ENCODE measurements at regions not wholly inside any gene's neighbourhood (a gene's known extent, or its start where the extent isn't known, plus 50 kb on each side); places are given as distances from the start of the nearest gene placed in this dataset.

- Mint-ChIP-seq H3K27ac (ENCODE audit: unreplicated experiment) (no peak overlapping the region), H3K9me3 (ENCODE audit: unreplicated experiment) (peaks cover 11% of the 10 kb centered on the region), H3K27me3 (ENCODE audit: insufficient read depth, unreplicated experiment) (no peaks in the 10 kb centered on the region), H3K4me1 (ENCODE audit: low read depth, unreplicated experiment) (peaks cover 18% of the 10 kb centered on the region), H3K36me3 (ENCODE audit: insufficient read depth, unreplicated experiment) (no peaks in the 10 kb centered on the region), H3K4me3 (ENCODE audit: unreplicated experiment) (no peak overlapping the region)
- intact Hi-C loops (cut with micrococcal nuclease; ENCODE audit: unreplicated experiment) = no loop called here
- Histone ChIP-seq H3K4me1 (peaks cover 27% of the 10 kb centered on the region), H3K36me3 (ENCODE audit: control insufficient read depth, insufficient read depth, low read length) (no peaks in the 10 kb centered on the region), H3K27me3 (replicated peaks; ENCODE audit: control insufficient read depth, insufficient read depth, low read length) (no peaks in the 10 kb centered on the region), H3K4me3 (ENCODE audit: low read depth, low read length) (no peak overlapping the region), H3K9me3 (no peaks in the 10 kb centered on the region)
- CTCF ChIA-PET = no interaction called here
- POLR2A ChIA-PET = no interaction called here
- TF ChIP-seq CTCF (IDR thresholded peaks at IDR 0.05; ENCODE audit: insufficient read depth in 1 of 2, low read depth in 1 of 2, low read length in 1 of 2, severe bottlenecking in 1 of 2, unreplicated experiment in 1 of 2) = no peak
- BruUV-seq (replicated peaks) = no TSS peak
- no peak for DNase-seq
Measured at GRCh38 chr14:31964490-31964889, 112.6 kb upstream of the ARHGAP5 start.

GRCh38 chr14:31965071-31965734, 111.9 kb upstream of the ARHGAP5 start:
- Histone ChIP-seq H3K9me3 (peaks cover 4% of the 10 kb centered on the region; the same call in 1 of the 2 replicates), H3K27me3 (replicated peaks; ENCODE audit: control insufficient read depth, insufficient read depth, low read length) (no peaks in the 10 kb centered on the region), H3K4me1 (peaks cover 30% of the 10 kb centered on the region), H3K36me3 (ENCODE audit: control insufficient read depth, insufficient read depth, low read length) (no peaks in the 10 kb centered on the region), H3K4me3 (ENCODE audit: low read depth, low read length) (no peak overlapping the region)
- no peak for TF ChIP-seq CTCF (IDR thresholded peaks at IDR 0.05; ENCODE audit: insufficient read depth in 1 of 2, low read depth in 1 of 2, low read length in 1 of 2, severe bottlenecking in 1 of 2, unreplicated experiment in 1 of 2)
- POLR2A ChIA-PET = no interaction called here
- BruUV-seq (replicated peaks) = no TSS peak
- no peak for DNase-seq
- CTCF ChIA-PET = no interaction called here
- Mint-ChIP-seq H3K36me3 (ENCODE audit: insufficient read depth, unreplicated experiment) (no peaks in the 10 kb centered on the region), H3K4me3 (ENCODE audit: unreplicated experiment) (no peak overlapping the region), H3K27me3 (ENCODE audit: insufficient read depth, unreplicated experiment) (no peaks in the 10 kb centered on the region), H3K27ac (ENCODE audit: unreplicated experiment) (no peak overlapping the region), H3K9me3 (ENCODE audit: unreplicated experiment) (peaks cover 9% of the 10 kb centered on the region), H3K4me1 (ENCODE audit: low read depth, unreplicated experiment) (peaks cover 21% of the 10 kb centered on the region)
- intact Hi-C loops (cut with micrococcal nuclease; ENCODE audit: unreplicated experiment) = no loop called here

- Mint-ChIP-seq H3K4me3 (ENCODE audit: unreplicated experiment) (no peak overlapping the region), H3K9me3 (ENCODE audit: unreplicated experiment) (peaks cover 1% of the 10 kb centered on the region), H3K27ac (ENCODE audit: unreplicated experiment) (no peak overlapping the region), H3K27me3 (ENCODE audit: insufficient read depth, unreplicated experiment) (no peaks in the 10 kb centered on the region), H3K36me3 (ENCODE audit: insufficient read depth, unreplicated experiment) (no peaks in the 10 kb centered on the region), H3K4me1 (ENCODE audit: low read depth, unreplicated experiment) (peaks cover 21% of the 10 kb centered on the region)
- CTCF ChIA-PET = no interaction called here
- intact Hi-C loops (cut with micrococcal nuclease; ENCODE audit: unreplicated experiment) = no loop called here
- Histone ChIP-seq H3K9me3 (peaks cover 11% of the 10 kb centered on the region), H3K36me3 (ENCODE audit: control insufficient read depth, insufficient read depth, low read length) (no peaks in the 10 kb centered on the region), H3K4me1 (peaks cover 30% of the 10 kb centered on the region), H3K27me3 (replicated peaks; ENCODE audit: control insufficient read depth, insufficient read depth, low read length) (no peaks in the 10 kb centered on the region), H3K4me3 (ENCODE audit: low read depth, low read length) (no peak overlapping the region)
- no peak for TF ChIP-seq CTCF (IDR thresholded peaks at IDR 0.05; ENCODE audit: insufficient read depth in 1 of 2, low read depth in 1 of 2, low read length in 1 of 2, severe bottlenecking in 1 of 2, unreplicated experiment in 1 of 2)
- no peak for DNase-seq
- POLR2A ChIA-PET = interaction anchor here (0.6 kb wide), 1 partner anchor 44 kb away, joined by 4 read pairs; no protein-coding TSS in a partner anchor
- BruUV-seq (replicated peaks) = no TSS peak
Measured at GRCh38 chr14:31965735-31966598, 111.1 kb upstream of the ARHGAP5 start.

Measured in Caco-2 (cell line).